ENCODE measurements at regions not wholly inside any gene's neighbourhood (a gene's known extent, or its start where the extent isn't known, plus 50 kb on each side); places are given as distances from the start of the nearest gene placed in this dataset.
"Not testable (repeated sequence)": the region's sequence is repeated elsewhere in the genome, so short reads cannot be mapped to it uniquely, and the experiment has no call there.

DNA sequence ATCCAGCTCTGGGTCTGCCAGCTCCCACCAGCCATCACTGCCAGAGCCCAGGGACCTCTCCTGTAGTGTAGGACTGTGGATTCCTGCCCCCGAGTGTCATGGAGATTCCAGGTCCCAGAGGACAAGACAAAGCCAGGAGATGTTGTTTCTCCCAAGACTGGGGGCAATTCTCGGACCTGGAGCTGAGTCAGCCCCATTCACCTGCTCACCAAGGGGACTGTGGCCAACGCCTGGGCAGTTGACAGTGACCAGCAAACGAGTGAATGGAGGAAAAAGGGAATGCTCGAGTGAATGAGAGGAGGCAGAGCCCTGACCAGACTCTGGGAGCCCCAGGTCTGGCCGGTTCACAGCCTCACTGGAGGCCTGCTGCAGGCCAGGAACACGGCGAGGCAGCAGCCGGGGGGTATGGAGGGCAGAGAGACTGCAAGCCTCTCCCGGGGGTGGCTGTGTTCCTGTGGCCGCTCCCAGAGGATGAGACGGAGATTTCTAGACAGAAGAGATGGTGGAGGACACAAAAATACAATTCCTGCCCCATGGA, 61.3 kb upstream of the PRR5 start:
- no peaks in the 10 kb centered on the region for H3K9me3 ChIP-seq (ENCODE audit: control insufficient read depth, low read length)
- no peaks in the 10 kb centered on the region for H3K4me1 ChIP-seq (ENCODE audit: control insufficient read depth, insufficient read depth, low read length, poor library complexity, severe bottlenecking)
- H3K4me3 ChIP-seq (ENCODE audit: insufficient read depth, low read depth, low read length, poor library complexity, severe bottlenecking): no peak overlapping the region
- no peak overlapping the region for H3K27ac ChIP-seq (ENCODE audit: insufficient read depth, low read length, poor library complexity, severe bottlenecking)
- no peaks in the 10 kb centered on the region for H3K27me3 ChIP-seq (replicated peaks; ENCODE audit: control insufficient read depth, insufficient read depth, low read length, poor library complexity, severe bottlenecking)
- DNase-seq: no peak
- no peaks in the 10 kb centered on the region for H3K36me3 ChIP-seq (ENCODE audit: control insufficient read depth, insufficient read depth, low read length)

DNA sequence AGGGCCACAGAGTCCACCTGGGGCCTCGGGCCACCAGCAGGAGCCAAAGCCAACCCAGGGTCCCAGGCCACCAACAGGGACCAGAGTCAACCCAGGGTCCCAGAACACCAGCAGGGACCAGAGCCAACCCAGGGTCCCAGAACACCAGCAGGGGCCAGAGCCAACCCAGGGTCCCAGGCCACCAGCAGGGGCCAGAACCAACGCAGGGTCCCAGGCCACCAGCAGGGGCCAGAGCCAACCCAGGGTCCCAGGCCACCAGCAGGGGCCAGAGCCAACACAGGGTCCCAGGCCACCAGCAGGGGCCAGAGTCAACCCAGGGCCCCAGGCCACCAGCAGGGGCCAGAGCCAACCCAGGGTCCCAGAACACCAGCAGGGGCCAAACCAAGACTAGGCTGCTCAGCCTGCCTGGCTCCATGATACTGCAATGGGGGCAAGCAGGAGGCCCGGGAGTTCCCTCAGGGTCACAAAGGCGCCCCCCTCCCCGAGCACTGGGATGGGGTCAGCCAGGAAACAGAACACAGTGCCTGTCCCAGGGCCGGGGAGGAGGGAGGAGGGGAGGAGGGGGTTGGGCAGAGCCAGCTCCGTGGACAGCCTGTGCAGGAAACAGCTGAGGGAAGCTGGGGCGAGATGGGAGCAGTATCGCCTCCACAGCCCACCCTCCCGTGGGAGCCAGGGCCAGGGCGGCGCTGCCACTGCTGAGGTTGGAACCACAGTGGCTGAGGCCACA, 62.0 kb upstream of the PRR5 start:
- H3K9me3 ChIP-seq (ENCODE audit: control insufficient read depth, low read length): no peaks in the 10 kb centered on the region
- no peak for DNase-seq
- H3K4me3 ChIP-seq (ENCODE audit: insufficient read depth, low read depth, low read length, poor library complexity, severe bottlenecking): no peak overlapping the region
- no peaks in the 10 kb centered on the region for H3K27me3 ChIP-seq (replicated peaks; ENCODE audit: control insufficient read depth, insufficient read depth, low read length, poor library complexity, severe bottlenecking)
- no peaks in the 10 kb centered on the region for H3K36me3 ChIP-seq (ENCODE audit: control insufficient read depth, insufficient read depth, low read length)
- no peak overlapping the region for H3K27ac ChIP-seq (ENCODE audit: insufficient read depth, low read length, poor library complexity, severe bottlenecking)
- H3K4me1 ChIP-seq (ENCODE audit: control insufficient read depth, insufficient read depth, low read length, poor library complexity, severe bottlenecking): no peaks in the 10 kb centered on the region

DNA sequence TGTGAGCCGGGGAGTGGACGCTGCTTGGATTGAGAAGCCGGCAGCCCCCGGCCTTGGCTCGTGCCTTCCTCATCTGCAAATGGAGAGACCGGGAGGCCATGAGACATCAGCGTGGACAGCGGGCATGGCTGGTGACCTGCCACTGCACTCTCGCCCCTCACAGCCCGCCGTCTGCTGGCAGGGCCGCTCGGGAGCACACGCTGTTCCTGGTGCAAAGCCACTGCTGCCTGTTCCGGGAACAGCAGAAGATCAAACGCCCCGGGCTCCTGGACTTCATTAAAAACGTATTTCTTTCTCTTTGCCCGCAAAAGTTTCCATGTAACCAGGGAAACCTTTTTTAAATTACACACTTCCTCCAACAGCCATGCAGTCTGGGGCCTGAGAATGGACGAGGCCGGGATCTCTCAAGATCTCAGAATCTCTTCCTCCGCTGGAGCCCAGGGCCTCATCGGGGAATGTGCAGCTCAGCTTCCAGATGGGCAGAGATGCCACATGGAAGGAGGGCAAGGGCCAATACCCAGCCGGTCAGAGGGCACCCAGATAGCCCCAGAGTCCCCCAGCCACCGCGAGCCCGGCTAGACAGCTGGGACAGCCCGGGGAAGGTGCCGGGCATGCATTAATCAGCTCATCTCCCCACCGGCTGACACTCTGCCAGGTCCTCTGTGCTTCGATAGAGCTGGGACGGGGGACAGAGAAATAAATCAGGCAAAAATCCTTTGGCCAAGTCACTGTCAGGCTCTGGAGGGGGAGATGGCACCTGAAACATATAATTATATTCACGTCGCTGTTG, 62.8 kb upstream of the PRR5 start:
- H3K27ac ChIP-seq (ENCODE audit: insufficient read depth, low read length, poor library complexity, severe bottlenecking): no peak overlapping the region
- no peaks in the 10 kb centered on the region for H3K27me3 ChIP-seq (replicated peaks; ENCODE audit: control insufficient read depth, insufficient read depth, low read length, poor library complexity, severe bottlenecking)
- no peaks in the 10 kb centered on the region for H3K36me3 ChIP-seq (ENCODE audit: control insufficient read depth, insufficient read depth, low read length)
- no peak overlapping the region for H3K4me3 ChIP-seq (ENCODE audit: insufficient read depth, low read depth, low read length, poor library complexity, severe bottlenecking)
- no peaks in the 10 kb centered on the region for H3K4me1 ChIP-seq (ENCODE audit: control insufficient read depth, insufficient read depth, low read length, poor library complexity, severe bottlenecking)
- no peak for DNase-seq
- no peaks in the 10 kb centered on the region for H3K9me3 ChIP-seq (ENCODE audit: control insufficient read depth, low read length)

DNA sequence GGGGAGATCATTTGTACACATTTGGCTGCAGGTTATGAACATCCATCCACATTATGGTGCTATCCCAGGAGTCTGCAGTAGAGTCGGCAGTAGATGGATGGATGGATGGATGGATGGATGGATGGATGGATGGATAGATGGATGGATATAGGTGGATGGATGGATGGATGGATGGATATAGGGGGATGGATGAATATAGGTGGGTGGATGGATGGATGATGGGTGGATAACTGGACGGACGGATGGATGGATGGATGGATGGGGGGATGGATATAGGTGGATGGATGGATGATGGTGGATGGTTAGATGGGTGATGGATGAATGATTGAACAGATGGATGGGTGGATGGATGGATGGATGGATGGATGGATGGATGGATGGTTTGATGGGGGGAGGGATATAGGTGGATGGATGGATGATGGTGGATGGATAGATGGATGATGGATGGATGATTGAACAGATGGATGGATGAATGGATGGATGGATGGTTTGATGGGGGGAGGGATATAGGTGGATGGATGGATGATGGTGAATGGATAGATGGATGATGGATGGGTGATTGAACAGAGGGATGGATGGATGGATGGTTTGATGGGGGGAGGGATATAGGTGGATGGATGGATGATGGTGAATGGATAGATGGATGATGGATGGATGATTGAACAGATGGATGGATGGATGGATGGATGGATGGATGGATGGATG, 65.3 kb upstream of the PRR5 start:
- not testable (repeated sequence) for H3K27ac ChIP-seq (ENCODE audit: insufficient read depth, low read length, poor library complexity, severe bottlenecking); DNase-seq; H3K9me3 ChIP-seq (ENCODE audit: control insufficient read depth, low read length); H3K4me1 ChIP-seq (ENCODE audit: control insufficient read depth, insufficient read depth, low read length, poor library complexity, severe bottlenecking); H3K36me3 ChIP-seq (ENCODE audit: control insufficient read depth, insufficient read depth, low read length); H3K4me3 ChIP-seq (ENCODE audit: insufficient read depth, low read depth, low read length, poor library complexity, severe bottlenecking); H3K27me3 ChIP-seq (replicated peaks; ENCODE audit: control insufficient read depth, insufficient read depth, low read length, poor library complexity, severe bottlenecking)

DNA sequence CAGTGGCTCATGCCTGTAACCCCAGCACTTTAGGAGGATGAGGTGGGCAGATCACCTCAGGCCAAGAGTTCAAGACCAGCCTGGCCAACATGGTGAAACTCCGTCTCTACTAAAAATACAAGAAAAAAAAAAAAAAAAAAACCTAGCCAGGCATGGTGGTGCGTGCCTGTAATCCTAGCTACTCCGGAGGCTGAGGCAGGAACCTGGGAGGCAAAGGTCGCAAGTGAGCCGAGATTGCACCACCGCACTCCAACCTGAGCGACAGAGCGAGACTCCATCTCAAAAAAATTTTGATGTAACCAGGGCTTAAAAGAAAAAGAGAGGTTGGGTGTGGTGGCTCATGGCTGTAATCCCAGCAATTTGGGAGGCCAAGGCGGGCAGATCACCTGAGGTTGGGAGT, 66.4 kb upstream of the PRR5 start:
- not testable (repeated sequence) for H3K27me3 ChIP-seq (replicated peaks; ENCODE audit: control insufficient read depth, insufficient read depth, low read length, poor library complexity, severe bottlenecking); H3K4me1 ChIP-seq (ENCODE audit: control insufficient read depth, insufficient read depth, low read length, poor library complexity, severe bottlenecking); H3K9me3 ChIP-seq (ENCODE audit: control insufficient read depth, low read length); H3K27ac ChIP-seq (ENCODE audit: insufficient read depth, low read length, poor library complexity, severe bottlenecking); H3K36me3 ChIP-seq (ENCODE audit: control insufficient read depth, insufficient read depth, low read length); H3K4me3 ChIP-seq (ENCODE audit: insufficient read depth, low read depth, low read length, poor library complexity, severe bottlenecking); DNase-seq

DNA sequence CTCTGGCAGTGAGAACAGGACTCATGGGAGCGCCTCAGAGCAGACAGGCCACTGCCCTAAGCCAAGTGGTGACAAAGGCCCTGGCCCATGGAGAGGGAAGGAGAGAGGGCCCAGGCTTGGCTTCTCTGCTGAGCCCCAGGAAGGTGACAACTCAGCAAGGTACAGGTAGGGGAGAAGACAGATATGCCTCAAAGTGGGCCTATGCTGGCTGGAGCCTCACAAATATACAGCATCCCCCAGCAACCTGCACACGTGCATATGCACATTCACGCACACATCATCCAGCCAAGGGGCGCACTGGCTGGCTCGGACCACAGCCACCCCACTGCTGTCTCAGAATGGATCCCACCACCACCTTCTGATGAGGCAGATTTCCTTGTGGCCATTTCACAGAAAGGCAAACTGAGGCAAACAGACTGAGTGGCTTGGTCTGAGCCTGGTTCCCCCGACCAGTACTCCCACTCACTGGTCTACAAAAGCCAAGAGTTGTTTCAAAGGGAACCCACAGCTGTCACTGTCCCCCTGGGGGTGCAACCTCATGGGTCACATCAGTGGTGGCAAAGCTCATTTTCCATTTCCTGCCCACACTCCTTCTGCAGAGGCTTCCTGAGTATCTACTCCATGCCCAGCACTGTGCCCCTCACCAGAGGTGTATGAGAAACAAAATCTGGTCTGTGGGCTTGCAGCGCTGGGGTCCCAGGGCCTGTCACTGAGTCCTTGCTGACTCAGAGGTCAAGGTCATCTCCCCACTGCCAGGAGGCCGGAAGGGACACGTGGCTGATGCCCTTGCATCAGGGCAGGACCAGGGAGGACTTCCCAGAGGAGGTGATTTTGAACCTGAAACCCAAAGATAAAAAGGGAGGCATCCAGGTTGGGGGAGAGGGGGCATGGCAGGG, 67.3 kb upstream of the PRR5 start:
- Histone ChIP-seq H3K27ac (ENCODE audit: insufficient read depth, low read length, poor library complexity, severe bottlenecking) (no peak overlapping the region), H3K4me1 (ENCODE audit: control insufficient read depth, insufficient read depth, low read length, poor library complexity, severe bottlenecking) (peaks cover 7% of the 10 kb centered on the region), H3K9me3 (ENCODE audit: control insufficient read depth, low read length) (no peaks in the 10 kb centered on the region), H3K36me3 (ENCODE audit: control insufficient read depth, insufficient read depth, low read length) (no peaks in the 10 kb centered on the region), H3K4me3 (ENCODE audit: insufficient read depth, low read depth, low read length, poor library complexity, severe bottlenecking) (no peak overlapping the region), H3K27me3 (replicated peaks; ENCODE audit: control insufficient read depth, insufficient read depth, low read length, poor library complexity, severe bottlenecking) (no peaks in the 10 kb centered on the region)
- DNase-seq: no peak

DNA sequence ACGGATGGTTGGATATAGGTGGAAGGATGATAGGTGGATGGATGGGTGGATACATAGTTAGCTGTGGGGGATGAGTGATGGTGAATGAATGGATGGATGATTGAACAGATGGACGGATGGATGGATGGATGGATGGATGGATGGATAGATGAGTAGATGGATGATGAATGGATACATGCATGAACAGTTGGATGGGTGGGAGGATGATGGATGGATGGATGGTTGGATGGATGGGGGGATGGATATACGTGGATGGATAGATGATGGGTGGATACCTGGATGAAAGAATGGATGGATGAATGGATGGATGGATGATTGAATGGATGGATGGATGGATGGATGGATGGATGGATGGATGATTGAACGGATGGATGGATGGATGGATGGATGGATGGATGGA, 68.4 kb upstream of the PRR5 start:
- Histone ChIP-seq H3K9me3 (ENCODE audit: control insufficient read depth, low read length) (no peaks in the 10 kb centered on the region), H3K36me3 (ENCODE audit: control insufficient read depth, insufficient read depth, low read length) (no peaks in the 10 kb centered on the region), H3K4me1 (ENCODE audit: control insufficient read depth, insufficient read depth, low read length, poor library complexity, severe bottlenecking) (peaks cover 7% of the 10 kb centered on the region), H3K27ac (ENCODE audit: insufficient read depth, low read length, poor library complexity, severe bottlenecking) (no peak overlapping the region), H3K27me3 (replicated peaks; ENCODE audit: control insufficient read depth, insufficient read depth, low read length, poor library complexity, severe bottlenecking) (no peaks in the 10 kb centered on the region), H3K4me3 (ENCODE audit: insufficient read depth, low read depth, low read length, poor library complexity, severe bottlenecking) (no peak overlapping the region)
- no peak for DNase-seq

DNA sequence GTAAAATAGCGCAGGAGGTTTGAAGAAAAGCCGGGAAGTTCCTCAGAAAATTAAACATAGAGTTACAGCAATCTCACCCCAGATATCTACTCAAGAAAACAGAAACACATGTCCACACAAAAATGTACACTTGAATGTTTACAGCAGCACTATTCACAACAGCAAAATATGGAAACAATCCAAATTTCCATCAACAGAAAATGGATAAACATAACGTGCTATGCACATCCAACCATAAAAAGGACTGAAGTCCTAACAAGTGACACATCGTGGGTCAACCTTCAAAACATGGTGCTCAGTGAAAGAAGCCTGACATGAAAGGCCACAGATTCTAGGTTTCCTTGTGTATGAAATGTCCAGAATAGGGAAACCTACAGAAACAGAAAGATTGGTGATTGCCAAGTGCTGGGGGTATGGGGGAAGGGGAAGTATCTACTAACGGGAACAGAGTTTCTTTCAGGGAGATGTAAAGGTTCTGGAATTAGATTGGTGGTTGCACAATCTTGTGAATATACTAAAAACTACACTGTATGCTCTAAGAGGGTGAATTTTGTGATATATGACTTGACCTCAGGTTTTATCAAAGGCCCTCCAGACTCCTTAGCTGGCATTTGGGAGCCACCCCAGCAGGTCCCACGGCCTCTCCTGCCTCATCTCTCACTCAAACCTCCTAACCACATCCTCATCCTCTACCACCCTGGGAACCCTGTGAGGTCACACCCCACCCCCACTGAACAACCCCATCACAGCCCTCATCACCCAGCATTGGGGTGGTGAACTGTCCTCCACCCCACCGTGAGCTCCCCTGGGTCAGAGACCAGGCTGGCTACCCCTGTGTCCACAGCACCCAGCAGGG, 69.2 kb upstream of the PRR5 start:
- no peaks in the 10 kb centered on the region for H3K9me3 ChIP-seq (ENCODE audit: control insufficient read depth, low read length)
- H3K4me3 ChIP-seq (ENCODE audit: insufficient read depth, low read depth, low read length, poor library complexity, severe bottlenecking): no peak overlapping the region
- no peak overlapping the region for H3K27ac ChIP-seq (ENCODE audit: insufficient read depth, low read length, poor library complexity, severe bottlenecking)
- H3K36me3 ChIP-seq (ENCODE audit: control insufficient read depth, insufficient read depth, low read length): no peaks in the 10 kb centered on the region
- peaks cover 7% of the 10 kb centered on the region for H3K4me1 ChIP-seq (ENCODE audit: control insufficient read depth, insufficient read depth, low read length, poor library complexity, severe bottlenecking)
- no peak for DNase-seq
- no peaks in the 10 kb centered on the region for H3K27me3 ChIP-seq (replicated peaks; ENCODE audit: control insufficient read depth, insufficient read depth, low read length, poor library complexity, severe bottlenecking)

DNA sequence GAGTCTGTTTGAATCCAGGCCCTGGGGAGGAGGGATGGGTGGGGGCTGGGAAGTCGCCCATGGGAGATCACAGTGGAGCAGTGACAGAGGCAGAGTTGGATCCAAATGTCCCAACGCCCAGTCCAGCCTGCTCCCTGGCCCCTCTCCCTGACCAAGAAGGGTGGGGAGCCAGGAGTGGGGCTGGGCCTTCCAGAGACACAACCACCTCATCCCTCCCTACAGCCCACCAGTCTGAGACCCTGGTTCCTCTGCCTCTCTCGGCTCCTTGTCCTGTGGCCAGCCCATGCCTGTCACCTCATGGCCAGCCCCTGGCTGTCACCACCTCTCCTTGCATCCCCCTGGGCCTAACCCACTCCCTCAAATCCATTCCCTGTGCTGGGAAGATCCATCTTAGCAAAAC, 71.2 kb upstream of the PRR5 start:
- no peaks in the 10 kb centered on the region for H3K36me3 ChIP-seq (ENCODE audit: control insufficient read depth, insufficient read depth, low read length)
- H3K27me3 ChIP-seq (replicated peaks; ENCODE audit: control insufficient read depth, insufficient read depth, low read length, poor library complexity, severe bottlenecking): no peaks in the 10 kb centered on the region
- no peak overlapping the region for H3K27ac ChIP-seq (ENCODE audit: insufficient read depth, low read length, poor library complexity, severe bottlenecking)
- no peak for DNase-seq
- H3K9me3 ChIP-seq (ENCODE audit: control insufficient read depth, low read length): no peaks in the 10 kb centered on the region
- peaks cover 7% of the 10 kb centered on the region for H3K4me1 ChIP-seq (ENCODE audit: control insufficient read depth, insufficient read depth, low read length, poor library complexity, severe bottlenecking)
- H3K4me3 ChIP-seq (ENCODE audit: insufficient read depth, low read depth, low read length, poor library complexity, severe bottlenecking): no peak overlapping the region

All from effector memory CD4-positive, alpha-beta T cell (primary cell).